CD8-positive, alpha-beta memory T cell (primary cell): ENCODE measurements at regions not wholly inside any gene's neighbourhood (a gene's known extent, or its start where the extent isn't known, plus 50 kb on each side); places are given as distances from the start of the nearest gene placed in this dataset.

Experiments
- CTCF ChIA-PET: fragments of 350-600 bp; sonication (Branson Sonifier 250); formaldehyde crosslinking; loops from one replicate; lab custom pipeline; 2021; ENCODE audit warnings: antibody characterized with exemption; lab: Charles Lee
- POLR2A ChIA-PET: fragments of 350-600 bp; sonication (Branson Sonifier 250); formaldehyde crosslinking; loops from one replicate; lab custom pipeline; 2021; ENCODE audit warnings: antibody characterized with exemption; lab: Charles Lee
- DNase-seq, 5 donors: peaks; one replicate each; pipeline versions ENCODE4 v3.0.0 to v3.0.0-alpha.2; 2020 to 2022; ENCODE audit warnings: mixed read lengths in 1 of 5
- H3K27ac ChIP-seq: one replicate; pipeline ENCODE4 v1.7.0; 2013; ENCODE audit warnings: low read depth, mild to moderate bottlenecking, low read length, moderate library complexity
- H3K27me3 ChIP-seq: 2 replicates; pipeline ENCODE4 v1.7.0; 2013; ENCODE audit warnings: low read length, mild to moderate bottlenecking; ENCODE audit not compliant: insufficient read depth, poor library complexity, severe bottlenecking
- H3K36me3 ChIP-seq: 2 replicates; pipeline ENCODE4 v1.7.0; 2013; ENCODE audit warnings: mild to moderate bottlenecking, low read length, moderate library complexity; ENCODE audit not compliant: insufficient read depth
- H3K4me1 ChIP-seq: 2 replicates; pipeline ENCODE4 v1.7.0; 2013; ENCODE audit warnings: mild to moderate bottlenecking, low read length, moderate library complexity; ENCODE audit not compliant: insufficient read depth
- H3K4me3 ChIP-seq: 2 replicates; pipeline ENCODE4 v1.7.0; 2013; ENCODE audit warnings: mild to moderate bottlenecking, low read length
- H3K9me3 ChIP-seq: 2 replicates; pipeline ENCODE4 v1.7.0; 2013; ENCODE audit warnings: mild to moderate bottlenecking, low read length
- H3K27ac Mint-ChIP-seq, 8 donors: one replicate each; pipeline ENCODE4 v1.8.0; 2020 to 2021; ENCODE audit warnings: mixed read lengths in 8 of 8, mild to moderate bottlenecking in 6 of 8, inconsistent platforms in 3 of 8, moderate library complexity in 3 of 8
- H3K27me3 Mint-ChIP-seq, 2 donors: one replicate each; pipeline ENCODE4 v1.8.0; 2020 to 2021; ENCODE audit warnings: mixed read lengths in 2 of 2, mild to moderate bottlenecking in 1 of 2, moderate library complexity in 1 of 2
- H3K36me3 Mint-ChIP-seq, 3 donors: one replicate each; pipeline ENCODE4 v1.8.0; 2020 to 2021; ENCODE audit warnings: mixed read lengths in 3 of 3, inconsistent platforms in 1 of 3, mild to moderate bottlenecking in 1 of 3
- H3K4me1 Mint-ChIP-seq, 3 donors: one replicate each; pipeline ENCODE4 v1.8.0; 2020 to 2021; ENCODE audit warnings: mixed read lengths in 3 of 3, inconsistent platforms in 1 of 3, mild to moderate bottlenecking in 1 of 3
- H3K4me3 Mint-ChIP-seq, 7 donors: one replicate each; pipeline ENCODE4 v1.8.0; 2020 to 2021; ENCODE audit warnings: mixed read lengths in 7 of 7, mild to moderate bottlenecking in 6 of 7, moderate library complexity in 4 of 7, inconsistent platforms in 2 of 7
- H3K9me3 Mint-ChIP-seq, 5 donors: one replicate each; pipeline ENCODE4 v1.8.0; 2020 to 2022; ENCODE audit warnings: mixed read lengths in 5 of 5, mild to moderate bottlenecking in 3 of 5, moderate library complexity in 2 of 5, inconsistent platforms in 1 of 5

DNA sequence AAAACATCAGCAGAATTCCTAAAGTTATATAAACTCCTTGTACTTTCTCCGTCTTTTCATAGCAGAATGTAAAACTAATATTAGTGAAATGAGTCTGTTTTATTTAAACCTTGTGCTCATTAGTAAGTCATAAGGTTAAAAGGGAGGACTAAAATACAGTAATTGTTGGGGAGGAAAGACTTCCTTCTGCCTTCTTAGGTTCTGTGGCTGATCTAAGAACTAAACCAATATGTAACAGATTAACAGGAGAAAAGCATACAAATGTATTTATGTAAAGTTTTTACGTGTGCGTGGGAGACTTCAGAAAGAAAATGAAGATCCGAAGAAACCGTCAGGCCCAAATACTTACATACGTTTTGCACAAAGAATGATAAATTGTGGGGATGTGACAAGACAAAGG is 286.6 kb upstream of the MAD2L1 start:
- Histone ChIP-seq H3K9me3 (no peaks in the 10 kb centered on the region), H3K4me1 (no peaks in the 10 kb centered on the region), H3K4me3 (no peak overlapping the region), H3K36me3 (no peaks in the 10 kb centered on the region), H3K27me3 (no peaks in the 10 kb centered on the region), H3K27ac (no peak overlapping the region)
- DNase-seq, result no peak
- no peak overlapping the region for H3K4me3 Mint-ChIP-seq
- no peaks in the 10 kb centered on the region for H3K4me1 Mint-ChIP-seq
- peaks cover 3 to 4% of the 10 kb centered on the region in 2 donors for H3K27me3 Mint-ChIP-seq
- ChIA-PET POLR2A (no interaction called here), CTCF (no interaction called here)
- no peak overlapping the region for H3K27ac Mint-ChIP-seq
- H3K36me3 Mint-ChIP-seq, result no peaks in the 10 kb centered on the region
- H3K9me3 Mint-ChIP-seq, result no peaks in the 10 kb centered on the region

DNA sequence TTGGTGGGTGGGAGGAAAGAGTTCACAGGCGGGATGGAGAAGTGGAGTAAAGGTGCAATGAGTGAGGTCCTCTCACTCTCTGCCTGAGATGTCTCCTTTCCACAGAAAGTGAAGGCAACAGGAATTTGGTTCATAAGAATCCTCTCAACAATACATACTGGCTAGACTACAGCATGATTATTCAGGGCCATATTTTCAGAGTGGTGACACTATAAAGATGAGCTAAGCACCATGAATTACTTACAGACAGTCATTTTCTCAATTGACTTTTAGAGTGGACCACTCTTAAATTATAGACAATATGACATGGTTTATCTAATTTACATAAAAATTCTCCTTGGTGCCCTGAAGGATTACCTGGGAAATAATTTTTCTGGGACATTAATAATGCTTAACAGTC is 286.1 kb upstream of the MAD2L1 start:
- no peak overlapping the region for H3K4me3 ChIP-seq
- DNase-seq, result no peak
- Mint-ChIP-seq H3K27me3 (peaks cover 3 to 4% of the 10 kb centered on the region in 2 donors), H3K36me3 (no peaks in the 10 kb centered on the region), H3K27ac (no peak overlapping the region), H3K4me1 (no peaks in the 10 kb centered on the region), H3K9me3 (no peaks in the 10 kb centered on the region), H3K4me3 (no peak overlapping the region)
- no peaks in the 10 kb centered on the region for H3K4me1 ChIP-seq
- H3K36me3 ChIP-seq, result no peaks in the 10 kb centered on the region
- ChIA-PET CTCF (no interaction called here), POLR2A (no interaction called here)
- no peaks in the 10 kb centered on the region for H3K9me3 ChIP-seq
- no peak overlapping the region for H3K27ac ChIP-seq
- H3K27me3 ChIP-seq, result no peaks in the 10 kb centered on the region

DNA sequence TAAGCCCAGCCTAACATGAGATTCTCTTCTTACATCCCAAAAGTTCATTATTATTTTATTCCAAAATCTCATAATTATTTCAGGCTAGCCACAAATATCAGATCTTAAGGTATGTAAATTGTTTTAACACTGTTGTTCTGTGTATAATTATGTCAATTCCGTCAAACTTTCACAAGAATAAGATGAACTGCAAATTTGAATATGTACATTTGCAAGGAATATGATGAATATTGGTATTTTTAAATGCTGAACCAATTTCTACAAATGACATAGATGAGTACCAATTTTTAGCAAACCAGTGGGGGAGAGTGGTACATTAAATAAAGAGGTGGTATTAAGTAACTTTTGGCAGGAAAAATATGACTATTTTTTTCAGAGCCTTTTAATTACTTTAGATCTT is 282.3 kb upstream of the MAD2L1 start:
- no peaks in the 10 kb centered on the region for H3K4me1 Mint-ChIP-seq
- CTCF ChIA-PET, result no interaction called here
- Histone ChIP-seq H3K4me1 (no peaks in the 10 kb centered on the region), H3K36me3 (no peaks in the 10 kb centered on the region), H3K27me3 (no peaks in the 10 kb centered on the region), H3K4me3 (no peak overlapping the region), H3K9me3 (no peaks in the 10 kb centered on the region), H3K27ac (no peak overlapping the region)
- H3K9me3 Mint-ChIP-seq, result peaks cover 0 to 3% (median 0%) of the 10 kb centered on the region in 5 donors
- no peak for DNase-seq
- H3K27me3 Mint-ChIP-seq, result peaks cover 3 to 7% of the 10 kb centered on the region in 2 donors
- H3K4me3 Mint-ChIP-seq, result no peak overlapping the region
- no peak overlapping the region for H3K27ac Mint-ChIP-seq
- POLR2A ChIA-PET, result no interaction called here
- H3K36me3 Mint-ChIP-seq, result no peaks in the 10 kb centered on the region

DNA sequence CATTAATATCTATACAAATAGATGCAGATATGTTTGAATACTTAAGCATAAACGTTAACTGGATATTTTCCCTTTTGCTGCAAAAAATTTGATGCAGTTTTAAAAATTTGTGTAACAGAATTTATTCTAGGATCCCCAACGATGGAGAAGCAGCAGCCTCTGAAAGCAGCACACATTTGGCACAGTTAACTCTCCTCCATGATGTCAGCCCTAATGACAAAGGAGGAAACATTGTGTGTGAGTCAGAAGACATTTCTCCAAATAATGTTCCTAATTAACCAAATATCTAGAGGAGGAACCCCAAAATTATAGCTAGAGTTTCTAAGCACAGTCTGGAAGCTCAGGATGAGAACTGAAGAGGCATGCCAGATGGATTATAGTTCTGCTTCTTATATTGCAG is 281.9 kb upstream of the MAD2L1 start:
- Histone ChIP-seq H3K4me3 (no peak overlapping the region), H3K27me3 (no peaks in the 10 kb centered on the region), H3K27ac (no peak overlapping the region), H3K9me3 (no peaks in the 10 kb centered on the region), H3K4me1 (no peaks in the 10 kb centered on the region), H3K36me3 (no peaks in the 10 kb centered on the region)
- no peaks in the 10 kb centered on the region for H3K36me3 Mint-ChIP-seq
- H3K27ac Mint-ChIP-seq, result no peak overlapping the region
- POLR2A ChIA-PET, result no interaction called here
- H3K9me3 Mint-ChIP-seq, result peaks cover 0 to 3% (median 0%) of the 10 kb centered on the region in 5 donors
- no peaks in the 10 kb centered on the region for H3K4me1 Mint-ChIP-seq
- no peak overlapping the region for H3K4me3 Mint-ChIP-seq
- CTCF ChIA-PET, result no interaction called here
- DNase-seq, result no peak
- H3K27me3 Mint-ChIP-seq, result peaks cover 3 to 7% of the 10 kb centered on the region in 2 donors

DNA sequence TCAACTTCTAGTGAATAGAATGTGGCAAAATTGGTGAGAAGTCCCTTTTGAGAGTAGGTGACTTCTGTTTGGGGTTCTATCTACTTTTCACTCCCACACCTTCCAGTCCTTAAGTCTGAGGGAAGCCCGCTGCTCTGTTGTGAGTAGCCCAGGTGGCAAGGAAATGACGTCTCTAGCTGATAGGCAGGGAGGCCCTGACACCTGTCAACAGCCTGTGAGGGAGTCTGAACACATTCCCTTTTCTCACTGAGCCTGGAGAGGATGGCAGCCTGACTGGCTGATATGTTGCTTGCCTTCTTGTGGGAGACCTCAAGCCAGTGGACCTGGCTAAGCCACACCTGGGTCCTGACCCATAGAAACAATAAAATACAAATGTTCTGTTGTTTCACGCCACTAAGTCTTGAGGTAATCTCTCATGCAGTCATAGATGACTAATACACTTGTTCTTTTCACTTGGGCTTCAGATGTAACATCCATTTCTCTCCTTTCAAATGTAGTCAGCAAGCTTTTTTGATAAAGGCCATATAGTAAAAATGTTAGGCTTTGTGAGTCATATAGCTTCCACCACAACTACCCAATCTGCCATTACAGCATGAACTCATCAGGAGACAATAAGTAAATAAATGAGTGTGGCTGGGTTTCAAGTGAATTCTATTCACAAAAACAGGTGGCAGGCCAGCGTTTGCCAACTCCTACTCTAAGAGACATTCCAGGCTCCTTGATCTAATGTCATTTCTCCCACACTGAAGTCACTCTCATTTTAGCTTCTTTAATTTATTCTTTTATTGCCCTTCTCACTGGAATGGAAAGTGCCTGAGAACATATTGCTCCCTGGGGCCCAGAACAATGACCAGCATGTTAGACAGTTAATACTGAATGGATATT is 265.1 kb upstream of the MAD2L1 start:
- Histone ChIP-seq H3K27ac (no peak overlapping the region), H3K27me3 (no peaks in the 10 kb centered on the region), H3K36me3 (no peaks in the 10 kb centered on the region), H3K4me3 (no peak overlapping the region), H3K9me3 (no peaks in the 10 kb centered on the region), H3K4me1 (no peaks in the 10 kb centered on the region)
- Mint-ChIP-seq H3K27me3 (no peaks in the 10 kb centered on the region), H3K36me3 (no peaks in the 10 kb centered on the region), H3K4me3 (no peak overlapping the region), H3K9me3 (no peaks in the 10 kb centered on the region), H3K4me1 (no peaks in the 10 kb centered on the region), H3K27ac (peak overlapping the region in 2 of 8 donors; percentile 6 to 22)
- ChIA-PET CTCF (no interaction called here), POLR2A (no interaction called here)
- no peak for DNase-seq

DNA sequence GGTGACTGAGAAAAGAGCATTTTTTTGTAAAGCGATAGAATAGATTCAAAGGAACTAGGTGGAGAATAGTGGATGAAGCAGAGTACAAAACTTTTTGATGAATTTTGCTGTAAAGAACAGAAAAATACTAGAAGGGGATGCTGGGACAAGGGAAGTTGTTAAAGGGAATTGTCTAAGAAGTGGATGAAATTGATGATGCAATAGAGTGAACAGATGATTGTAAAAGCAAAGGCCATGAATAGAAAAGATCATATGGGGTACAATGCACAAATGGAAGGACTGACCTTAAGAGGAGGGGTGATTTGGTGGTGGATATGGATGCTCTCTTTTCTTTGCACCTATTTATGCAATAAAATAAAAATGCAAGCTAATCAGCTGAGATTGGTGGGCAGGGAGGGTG is 262.7 kb upstream of the MAD2L1 start:
- H3K9me3 Mint-ChIP-seq, result no peaks in the 10 kb centered on the region

DNA sequence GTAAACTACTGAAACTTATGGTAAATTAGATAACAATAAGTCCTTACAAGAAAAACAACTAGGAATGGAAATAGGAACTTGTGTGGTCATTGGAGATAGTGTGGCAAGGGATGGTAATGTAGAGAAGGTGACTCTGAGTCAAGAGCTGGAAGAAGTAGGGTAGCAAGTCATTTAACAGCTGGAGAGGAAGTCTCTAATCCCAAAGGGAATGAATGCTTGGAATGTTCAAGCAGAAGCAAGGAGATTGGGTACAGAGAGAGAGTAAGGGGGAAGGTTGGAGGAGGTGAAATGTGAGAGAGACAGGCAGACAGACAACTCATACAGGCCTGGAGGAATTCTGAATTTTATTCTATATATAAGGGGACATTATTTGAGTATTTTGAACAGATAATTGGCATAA is 260.6 kb upstream of the MAD2L1 start:
- no peak overlapping the region for H3K27ac ChIP-seq
- Mint-ChIP-seq H3K4me3 (no peak overlapping the region), H3K27ac (no peak overlapping the region), H3K4me1 (no peaks in the 10 kb centered on the region), H3K9me3 (no peaks in the 10 kb centered on the region), H3K27me3 (peaks cover 0 to 1% of the 10 kb centered on the region in 2 donors), H3K36me3 (no peaks in the 10 kb centered on the region)
- H3K27me3 ChIP-seq, result no peaks in the 10 kb centered on the region
- H3K9me3 ChIP-seq, result no peaks in the 10 kb centered on the region
- no peak for DNase-seq
- no peak overlapping the region for H3K4me3 ChIP-seq
- ChIA-PET POLR2A (no interaction called here), CTCF (no interaction called here)
- H3K4me1 ChIP-seq, result no peaks in the 10 kb centered on the region
- no peaks in the 10 kb centered on the region for H3K36me3 ChIP-seq

More for the DNA sequence above, 262.7 kb upstream of the MAD2L1 start:
- H3K36me3 Mint-ChIP-seq, result no peaks in the 10 kb centered on the region
- H3K27me3 Mint-ChIP-seq, result no peaks in the 10 kb centered on the region
- Histone ChIP-seq H3K4me1 (no peaks in the 10 kb centered on the region), H3K9me3 (no peaks in the 10 kb centered on the region), H3K27ac (no peak overlapping the region), H3K27me3 (no peaks in the 10 kb centered on the region), H3K36me3 (no peaks in the 10 kb centered on the region), H3K4me3 (no peak overlapping the region)
- H3K4me1 Mint-ChIP-seq, result no peaks in the 10 kb centered on the region
- CTCF ChIA-PET, result no interaction called here
- H3K4me3 Mint-ChIP-seq, result no peak overlapping the region
- POLR2A ChIA-PET, result no interaction called here
- DNase-seq, result no peak
- no peak overlapping the region for H3K27ac Mint-ChIP-seq

DNA sequence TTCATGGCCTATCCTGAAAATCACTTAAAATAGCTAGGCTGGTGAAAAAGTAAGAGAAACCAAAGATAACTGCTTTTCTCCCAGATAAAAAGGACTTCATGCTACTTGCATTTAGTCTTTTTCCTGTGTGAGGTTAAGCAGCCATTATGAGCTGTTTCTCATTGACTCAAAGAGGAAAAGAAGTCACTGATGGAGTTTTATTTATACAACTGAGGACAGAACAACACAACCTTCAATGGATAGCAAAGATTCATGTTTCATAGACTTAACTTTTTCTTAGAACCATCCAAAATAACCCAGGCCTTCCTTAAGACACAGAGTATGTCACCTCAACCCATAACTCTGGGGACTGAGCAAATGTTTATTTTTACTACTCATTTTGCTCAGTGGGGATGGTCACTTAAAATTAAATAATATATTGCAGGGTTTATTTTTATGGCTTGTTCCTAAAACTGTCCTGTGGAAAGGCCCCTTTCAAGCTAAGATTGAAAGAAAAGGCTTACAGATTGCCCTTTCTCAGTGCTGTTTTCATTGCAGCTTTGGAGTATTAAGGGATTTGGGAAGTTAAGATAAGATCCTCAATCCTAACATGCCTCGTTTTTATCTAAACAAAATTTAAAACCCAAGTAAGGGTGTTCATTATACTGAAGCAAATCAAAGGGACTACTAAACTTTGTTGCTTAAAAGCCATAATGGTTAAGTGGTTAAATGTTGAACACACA is 252.6 kb upstream of the MAD2L1 start:
- no peak overlapping the region for H3K27ac ChIP-seq
- CTCF ChIA-PET, result no interaction called here
- no peak overlapping the region for H3K4me3 ChIP-seq
- no peaks in the 10 kb centered on the region for H3K27me3 ChIP-seq
- H3K27ac Mint-ChIP-seq, result no peak overlapping the region
- no peaks in the 10 kb centered on the region for H3K4me1 Mint-ChIP-seq
- no peaks in the 10 kb centered on the region for H3K9me3 Mint-ChIP-seq
- no peak overlapping the region for H3K4me3 Mint-ChIP-seq
- no peak for DNase-seq
- no peaks in the 10 kb centered on the region for H3K4me1 ChIP-seq
- no peaks in the 10 kb centered on the region for H3K36me3 ChIP-seq
- no peaks in the 10 kb centered on the region for H3K9me3 ChIP-seq
- H3K27me3 Mint-ChIP-seq, result peaks cover 0 to 1% of the 10 kb centered on the region in 2 donors
- H3K36me3 Mint-ChIP-seq, result no peaks in the 10 kb centered on the region
- POLR2A ChIA-PET, result no interaction called here
